Cardiac muscle cell (in vitro differentiated cells and primary cell): ENCODE measurements at regions not wholly inside any gene's neighbourhood (a gene's known extent, or its start where the extent isn't known, plus 50 kb on each side); places are given as distances from the start of the nearest gene placed in this dataset.

Source experiments
- DNase-seq, 2 donors: peaks; one replicate each; pipeline versions ENCODE4 v3.0.0 to v3.0.0-alpha.2; 2010 to 2017; ENCODE audit warnings: low read depth in 1 of 2, low spot score in 1 of 2
- H3K27ac ChIP-seq: fragments of 200-600 bp; sonication (generic); 2 replicates; pipeline ENCODE4 v1.5.1; 2016
- H3K27me3 ChIP-seq: fragments of 200-600 bp; sonication (generic); 2 replicates; pipeline ENCODE4 v1.6.0; 2016; ENCODE audit warnings: control low read depth
- H3K36me3 ChIP-seq: fragments of 200-600 bp; sonication (generic); 2 replicates; pipeline ENCODE4 v1.5.1; 2016; ENCODE audit warnings: control low read depth
- H3K4me1 ChIP-seq: fragments of 200-600 bp; sonication (generic); 2 replicates; pipeline ENCODE4 v1.8.1; 2017; ENCODE audit warnings: low read depth, mild to moderate bottlenecking, mixed run types
- H3K4me3 ChIP-seq: fragments of 200-600 bp; sonication (generic); 2 replicates; pipeline ENCODE4 v1.5.1; 2016; ENCODE audit warnings: mild to moderate bottlenecking
- H3K9me3 ChIP-seq: fragments of 200-600 bp; sonication (generic); 2 replicates; pipeline ENCODE4 v1.5.1; 2017; ENCODE audit warnings: low read depth, mild to moderate bottlenecking, control low read depth
- TF ChIP-seq, protein P1 (sequence below): IDR thresholded peaks from 2 replicates; pipeline ENCODE4 v1.5.1; 2012; ENCODE audit warnings: low read depth, mild to moderate bottlenecking, low read length

DNA sequence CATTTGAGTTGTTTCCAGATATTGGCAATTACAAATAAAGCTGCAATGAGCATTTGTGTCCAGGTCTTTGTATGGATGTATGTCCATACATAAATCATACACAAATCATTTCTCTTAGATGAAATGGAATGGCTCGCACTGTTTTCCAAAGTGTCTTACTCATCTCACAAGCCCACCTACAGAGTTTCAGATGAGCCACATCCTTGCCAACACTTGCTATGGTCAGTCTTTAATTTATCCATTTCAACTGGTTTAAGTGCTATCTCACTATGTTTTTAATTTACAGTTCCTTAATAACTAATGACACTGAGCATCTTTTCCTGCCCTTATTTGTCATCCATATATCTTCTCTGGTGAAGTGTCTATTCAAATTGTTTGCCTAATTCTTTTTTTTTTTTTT is 132.9 kb upstream of the DIO3 start:
- DNase-seq: no peak
- TF ChIP-seq, protein P1, sequence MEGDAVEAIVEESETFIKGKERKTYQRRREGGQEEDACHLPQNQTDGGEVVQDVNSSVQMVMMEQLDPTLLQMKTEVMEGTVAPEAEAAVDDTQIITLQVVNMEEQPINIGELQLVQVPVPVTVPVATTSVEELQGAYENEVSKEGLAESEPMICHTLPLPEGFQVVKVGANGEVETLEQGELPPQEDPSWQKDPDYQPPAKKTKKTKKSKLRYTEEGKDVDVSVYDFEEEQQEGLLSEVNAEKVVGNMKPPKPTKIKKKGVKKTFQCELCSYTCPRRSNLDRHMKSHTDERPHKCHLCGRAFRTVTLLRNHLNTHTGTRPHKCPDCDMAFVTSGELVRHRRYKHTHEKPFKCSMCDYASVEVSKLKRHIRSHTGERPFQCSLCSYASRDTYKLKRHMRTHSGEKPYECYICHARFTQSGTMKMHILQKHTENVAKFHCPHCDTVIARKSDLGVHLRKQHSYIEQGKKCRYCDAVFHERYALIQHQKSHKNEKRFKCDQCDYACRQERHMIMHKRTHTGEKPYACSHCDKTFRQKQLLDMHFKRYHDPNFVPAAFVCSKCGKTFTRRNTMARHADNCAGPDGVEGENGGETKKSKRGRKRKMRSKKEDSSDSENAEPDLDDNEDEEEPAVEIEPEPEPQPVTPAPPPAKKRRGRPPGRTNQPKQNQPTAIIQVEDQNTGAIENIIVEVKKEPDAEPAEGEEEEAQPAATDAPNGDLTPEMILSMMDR: no peak

DNA sequence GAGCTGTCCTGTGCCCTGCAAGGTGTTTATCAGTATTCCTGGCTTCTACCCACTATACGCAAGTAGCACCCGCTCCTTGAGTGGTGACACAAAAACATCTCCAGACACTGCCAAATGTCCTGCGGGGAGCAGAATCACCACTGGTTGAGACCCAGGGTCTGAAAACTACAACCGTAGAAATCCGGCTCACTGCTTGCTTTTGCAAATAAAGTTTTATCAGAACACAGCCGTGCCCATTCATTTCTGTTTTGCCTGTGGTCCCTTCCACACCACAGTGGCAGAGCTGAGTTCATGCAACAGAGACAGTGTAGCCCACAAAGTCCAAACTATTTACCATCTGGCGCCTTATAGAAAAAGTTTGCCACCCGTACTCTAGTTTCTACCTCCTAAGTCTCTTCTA is 125.7 kb upstream of the DIO3 start:
- H3K36me3 ChIP-seq: no peaks in the 10 kb centered on the region
- TF ChIP-seq, protein P1: no peak
- no peaks in the 10 kb centered on the region for H3K4me1 ChIP-seq
- no peak overlapping the region for H3K4me3 ChIP-seq
- no peak overlapping the region for H3K27ac ChIP-seq
- H3K9me3 ChIP-seq: peaks cover 3% of the 10 kb centered on the region
- no peak for DNase-seq
- no peaks in the 10 kb centered on the region for H3K27me3 ChIP-seq

More for the DNA sequence above, 132.9 kb upstream of the DIO3 start:
- no peak overlapping the region for H3K27ac ChIP-seq
- H3K4me1 ChIP-seq: no peaks in the 10 kb centered on the region
- H3K36me3 ChIP-seq: no peaks in the 10 kb centered on the region
- H3K27me3 ChIP-seq: no peaks in the 10 kb centered on the region
- peaks cover 3% of the 10 kb centered on the region for H3K9me3 ChIP-seq
- H3K4me3 ChIP-seq: no peak overlapping the region

DNA sequence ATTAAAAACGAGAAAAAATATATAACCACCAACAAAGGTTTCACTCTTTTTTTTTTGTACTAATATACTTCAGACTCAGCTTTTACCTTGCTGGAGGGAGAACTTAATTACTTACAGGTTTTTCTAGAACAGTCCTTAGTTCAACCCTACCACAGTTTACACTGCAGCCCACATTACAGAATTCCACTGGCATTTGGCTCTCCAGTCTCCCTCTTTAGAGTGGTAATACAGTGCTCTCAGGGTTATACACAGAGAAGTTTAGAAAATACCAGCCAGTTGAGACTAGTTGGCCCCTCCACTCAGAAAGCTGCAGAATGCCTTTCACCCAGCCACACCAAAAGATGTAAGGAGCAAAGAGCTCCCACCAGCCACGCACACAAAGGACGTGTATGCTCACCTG is 122.3 kb upstream of the DIO3 start:
- no peak for DNase-seq
- TF ChIP-seq, protein P1: no peak
- Histone ChIP-seq H3K9me3 (no peaks in the 10 kb centered on the region), H3K27me3 (no peaks in the 10 kb centered on the region), H3K36me3 (no peaks in the 10 kb centered on the region), H3K4me3 (no peak overlapping the region), H3K27ac (no peak overlapping the region), H3K4me1 (no peaks in the 10 kb centered on the region)

GRCh38 chr14:101440496-101440895 is 120.8 kb upstream of the DIO3 start:
- Histone ChIP-seq H3K27me3 (peaks cover 4% of the 10 kb centered on the region), H3K27ac (no peak overlapping the region), H3K4me1 (no peaks in the 10 kb centered on the region), H3K4me3 (no peak overlapping the region), H3K9me3 (no peaks in the 10 kb centered on the region), H3K36me3 (no peaks in the 10 kb centered on the region)
- TF ChIP-seq, protein P1: no peak
- no peak for DNase-seq

GRCh38 chr14:101441710-101442109 is 119.6 kb upstream of the DIO3 start:
- Histone ChIP-seq H3K27ac (no peak overlapping the region), H3K27me3 (peaks cover 4% of the 10 kb centered on the region), H3K4me1 (no peaks in the 10 kb centered on the region), H3K9me3 (no peaks in the 10 kb centered on the region), H3K36me3 (no peaks in the 10 kb centered on the region), H3K4me3 (no peak overlapping the region)
- DNase-seq: no peak
- TF ChIP-seq, protein P1: no peak

GRCh38 chr14:101442451-101442850 is 118.8 kb upstream of the DIO3 start:
- Histone ChIP-seq H3K27ac (no peak overlapping the region), H3K27me3 (peaks cover 4% of the 10 kb centered on the region), H3K36me3 (no peaks in the 10 kb centered on the region), H3K9me3 (no peaks in the 10 kb centered on the region), H3K4me1 (no peaks in the 10 kb centered on the region), H3K4me3 (no peak overlapping the region)
- TF ChIP-seq, protein P1: no peak
- peak in 1 of 2 donors; percentile 8 for DNase-seq
